ENCODE measurements at regions not wholly inside any gene's neighbourhood (a gene's known extent, or its start where the extent isn't known, plus 50 kb on each side); places are given as distances from the start of the nearest gene placed in this dataset.

DNA sequence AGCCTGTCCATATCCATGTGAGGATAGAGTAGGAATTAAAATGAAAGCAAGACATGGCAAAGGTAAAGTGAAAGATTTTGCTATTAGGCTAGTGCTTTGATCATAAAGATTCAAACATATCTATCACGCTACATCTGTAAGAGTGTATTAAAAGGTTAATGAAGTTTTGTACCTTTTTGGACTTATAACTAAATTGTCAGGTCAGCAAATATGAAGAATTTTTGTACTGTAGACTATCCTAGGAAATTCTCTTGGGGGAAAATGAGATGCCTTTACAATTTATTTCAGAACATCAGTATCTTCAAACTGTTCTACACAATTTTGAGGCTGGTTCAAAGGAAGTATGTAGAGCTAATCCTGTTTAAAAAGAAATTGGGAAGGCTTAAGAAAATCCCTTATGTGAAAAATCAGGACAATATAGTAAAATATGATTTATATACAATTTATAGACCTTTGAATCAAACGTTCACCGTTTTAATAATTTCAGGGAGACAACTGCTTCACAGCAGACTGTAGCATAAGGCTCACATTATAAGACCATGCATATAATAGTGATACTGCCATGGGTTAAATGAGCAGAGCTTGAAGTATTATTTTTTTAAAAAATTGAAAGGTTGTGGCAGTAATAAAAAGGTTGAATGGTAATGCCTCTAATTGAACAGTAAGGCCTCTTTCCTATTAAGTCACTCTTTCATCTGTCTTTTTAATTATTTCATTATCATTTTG, 639.5 kb upstream of the ARRDC3 start:
- Histone ChIP-seq H3K4me3 (replicated peaks in 1 of 3; ENCODE audit: insufficient read depth in 1 of 3, low read depth in 1 of 3, low read length in 3 of 3) (no peak overlapping the region), H3K4me1 (ENCODE audit: control insufficient read depth, extremely low read depth, insufficient read depth, low read length) (no peaks in the 10 kb centered on the region), H3K9ac (replicated peaks; ENCODE audit: extremely low read depth, insufficient read depth, low read length) (no peak overlapping the region), H2AFZ (ENCODE audit: low read depth, low read length) (no peak overlapping the region), H3K4me2 (ENCODE audit: insufficient read depth, low read length) (no peak overlapping the region), H3K36me3 (ENCODE audit: control insufficient read depth in 2 of 2, extremely low read depth in 1 of 2, insufficient read depth in 2 of 2, low read length in 2 of 2) (no peaks in the 10 kb centered on the region), H4K20me1 (replicated peaks; ENCODE audit: control insufficient read depth, extremely low read depth, insufficient read depth, low read length) (no peaks in the 10 kb centered on the region), H3K79me2 (ENCODE audit: control insufficient read depth, insufficient read depth, low read length) (no peaks in the 10 kb centered on the region), H3K9me1 (replicated peaks; ENCODE audit: control insufficient read depth, extremely low read depth, insufficient read depth, low read length) (no peaks in the 10 kb centered on the region), H3K27ac (ENCODE audit: insufficient read depth, low read depth, low read length) (no peak overlapping the region), H3K27me3 (ENCODE audit: control insufficient read depth in 2 of 2, insufficient read depth in 2 of 2, low read length in 2 of 2) (no peaks in the 10 kb centered on the region), H3K9me3 (replicated peaks; ENCODE audit: control insufficient read depth, insufficient read depth, low read length) (no peaks in the 10 kb centered on the region)
- no TSS peak for BruUV-seq (replicated peaks)
- ChIA-PET CTCF (interaction anchor here (0.7 kb wide), 1 partner anchor 16 kb away, joined by 3 read pairs; no protein-coding TSS in a partner anchor), POLR2A (no interaction called here)
- no peak for DNase-seq (ENCODE audit: low read depth, low spot score)
- intact Hi-C loops (cut with micrococcal nuclease), result no loop called here
- dilution Hi-C loops (cut with MboI; ENCODE audit: extremely low pct_ligation_motif_present, low sequenced_read_pairs), result no loop called here
- no peak for FAIRE-seq
- no peak for TF ChIP-seq MYC (IDR thresholded peaks at IDR 0.05; ENCODE audit: low read depth, low read length)
- no peak for TF ChIP-seq JUN (IDR thresholded peaks at IDR 0.05; ENCODE audit: borderline replicate concordance, insufficient read depth, insufficient read length, low read depth)
- TF ChIP-seq POLR2A (IDR thresholded peaks at IDR 0.05; ENCODE audit: low read depth, low read length), result no peak
- no peak for TF ChIP-seq GATA2 (IDR thresholded peaks at IDR 0.05; ENCODE audit: insufficient read depth, insufficient read length, low read depth, low read length)
- no peak for TF ChIP-seq EZH2 (IDR thresholded peaks at IDR 0.05; ENCODE audit: borderline replicate concordance, low read depth, low read length, severe bottlenecking)

DNA sequence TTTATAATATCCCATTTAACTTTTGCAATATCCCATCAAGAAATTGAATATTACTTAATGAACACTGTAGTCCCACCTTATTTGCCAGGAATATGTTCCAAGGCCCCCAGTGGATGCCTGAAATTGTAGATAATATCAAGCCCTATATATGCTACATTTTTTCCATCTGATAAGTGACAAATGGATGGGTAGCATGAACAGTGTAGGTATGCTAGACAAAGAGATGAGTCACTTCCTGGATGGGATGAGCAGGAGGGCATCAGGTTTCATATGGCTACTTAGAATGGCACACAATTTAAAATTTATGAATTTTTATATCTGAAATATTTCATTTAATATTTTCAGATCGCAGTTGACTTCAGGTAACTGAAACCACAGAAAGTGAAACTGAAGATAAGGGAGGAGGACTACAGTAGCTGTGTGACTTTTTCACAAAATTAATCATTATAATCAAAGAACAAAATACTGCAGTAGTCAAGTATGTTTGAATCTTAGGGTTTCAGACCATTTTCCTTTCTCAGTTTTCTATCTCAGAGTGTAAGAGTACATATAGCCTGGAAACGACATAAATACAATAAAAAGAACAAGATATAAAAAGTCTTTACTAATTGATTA, 636.4 kb upstream of the ARRDC3 start:
- Histone ChIP-seq H3K9ac (replicated peaks; ENCODE audit: extremely low read depth, insufficient read depth, low read length) (no peak overlapping the region), H2AFZ (ENCODE audit: low read depth, low read length) (no peak overlapping the region), H4K20me1 (replicated peaks; ENCODE audit: control insufficient read depth, extremely low read depth, insufficient read depth, low read length) (no peaks in the 10 kb centered on the region), H3K9me3 (replicated peaks; ENCODE audit: control insufficient read depth, insufficient read depth, low read length) (no peaks in the 10 kb centered on the region), H3K9me1 (replicated peaks; ENCODE audit: control insufficient read depth, extremely low read depth, insufficient read depth, low read length) (no peaks in the 10 kb centered on the region), H3K27me3 (ENCODE audit: control insufficient read depth in 2 of 2, insufficient read depth in 2 of 2, low read length in 2 of 2) (no peaks in the 10 kb centered on the region), H3K79me2 (ENCODE audit: control insufficient read depth, insufficient read depth, low read length) (no peaks in the 10 kb centered on the region), H3K4me3 (replicated peaks in 1 of 3; ENCODE audit: insufficient read depth in 1 of 3, low read depth in 1 of 3, low read length in 3 of 3) (no peak overlapping the region), H3K27ac (ENCODE audit: insufficient read depth, low read depth, low read length) (no peak overlapping the region), H3K36me3 (ENCODE audit: control insufficient read depth in 2 of 2, extremely low read depth in 1 of 2, insufficient read depth in 2 of 2, low read length in 2 of 2) (no peaks in the 10 kb centered on the region), H3K4me1 (ENCODE audit: control insufficient read depth, extremely low read depth, insufficient read depth, low read length) (no peaks in the 10 kb centered on the region), H3K4me2 (ENCODE audit: insufficient read depth, low read length) (no peak overlapping the region)
- no peak for TF ChIP-seq POLR2A (IDR thresholded peaks at IDR 0.05; ENCODE audit: low read depth, low read length)
- TF ChIP-seq EZH2 (IDR thresholded peaks at IDR 0.05; ENCODE audit: borderline replicate concordance, low read depth, low read length, severe bottlenecking), result no peak
- no peak for TF ChIP-seq POLR2AphosphoS5 (IDR thresholded peaks at IDR 0.05; ENCODE audit: insufficient read depth, low read depth, low read length)
- TF ChIP-seq, protein P1, sequence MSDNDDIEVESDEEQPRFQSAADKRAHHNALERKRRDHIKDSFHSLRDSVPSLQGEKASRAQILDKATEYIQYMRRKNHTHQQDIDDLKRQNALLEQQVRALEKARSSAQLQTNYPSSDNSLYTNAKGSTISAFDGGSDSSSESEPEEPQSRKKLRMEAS (IDR thresholded peaks at IDR 0.05; ENCODE audit: insufficient read depth, insufficient read length), result no peak
- TF ChIP-seq JUN (IDR thresholded peaks at IDR 0.05; ENCODE audit: borderline replicate concordance, insufficient read depth, insufficient read length, low read depth), result no peak
- TF ChIP-seq, protein P2, sequence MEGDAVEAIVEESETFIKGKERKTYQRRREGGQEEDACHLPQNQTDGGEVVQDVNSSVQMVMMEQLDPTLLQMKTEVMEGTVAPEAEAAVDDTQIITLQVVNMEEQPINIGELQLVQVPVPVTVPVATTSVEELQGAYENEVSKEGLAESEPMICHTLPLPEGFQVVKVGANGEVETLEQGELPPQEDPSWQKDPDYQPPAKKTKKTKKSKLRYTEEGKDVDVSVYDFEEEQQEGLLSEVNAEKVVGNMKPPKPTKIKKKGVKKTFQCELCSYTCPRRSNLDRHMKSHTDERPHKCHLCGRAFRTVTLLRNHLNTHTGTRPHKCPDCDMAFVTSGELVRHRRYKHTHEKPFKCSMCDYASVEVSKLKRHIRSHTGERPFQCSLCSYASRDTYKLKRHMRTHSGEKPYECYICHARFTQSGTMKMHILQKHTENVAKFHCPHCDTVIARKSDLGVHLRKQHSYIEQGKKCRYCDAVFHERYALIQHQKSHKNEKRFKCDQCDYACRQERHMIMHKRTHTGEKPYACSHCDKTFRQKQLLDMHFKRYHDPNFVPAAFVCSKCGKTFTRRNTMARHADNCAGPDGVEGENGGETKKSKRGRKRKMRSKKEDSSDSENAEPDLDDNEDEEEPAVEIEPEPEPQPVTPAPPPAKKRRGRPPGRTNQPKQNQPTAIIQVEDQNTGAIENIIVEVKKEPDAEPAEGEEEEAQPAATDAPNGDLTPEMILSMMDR (IDR thresholded peaks at IDR 0.05; ENCODE audit: extremely low read depth in 1 of 2, insufficient read depth in 1 of 2, low read depth in 1 of 2, low read length in 2 of 2), result no peak
- DNase-seq (ENCODE audit: low read depth, low spot score) (no peak), FAIRE-seq (no peak)
- dilution Hi-C loops (cut with MboI; ENCODE audit: extremely low pct_ligation_motif_present, low sequenced_read_pairs), result no loop called here
- intact Hi-C loops (cut with micrococcal nuclease), result no loop called here
- CTCF ChIA-PET, result no interaction called here
- POLR2A ChIA-PET, result no interaction called here
- BruUV-seq (replicated peaks), result no TSS peak

All from endothelial cell of umbilical vein (primary cell).